Colonic mucosa (tissue), 4 donors: ENCODE measurements at regions not wholly inside any gene's neighbourhood (a gene's known extent, or its start where the extent isn't known, plus 50 kb on each side); places are given as distances from the start of the nearest gene placed in this dataset.

ENCODE experiments used
- DNase-seq: peaks from one replicate; pipeline ENCODE4 v3.0.0-alpha.2; 2020
- H3K27ac ChIP-seq: fragments of 200-600 bp; one replicate; pipeline ENCODE4 v1.8.0; 2021
- H3K27me3 ChIP-seq: fragments of 200-600 bp; one replicate; pipeline ENCODE4 v1.8.0; 2021
- H3K36me3 ChIP-seq: fragments of 200-600 bp; one replicate; pipeline ENCODE4 v1.8.0; 2021
- H3K4me1 ChIP-seq: fragments of 200-600 bp; one replicate; pipeline ENCODE4 v1.8.0; 2021; ENCODE audit warnings: mild to moderate bottlenecking
- H3K4me3 ChIP-seq: fragments of 200-600 bp; one replicate; pipeline ENCODE4 v1.8.0; 2021
- H3K9ac ChIP-seq, 2 donors: one replicate each; pipeline ENCODE4 v1.7.0; 2013; ENCODE audit warnings: control low read depth in 2 of 2, low read depth in 2 of 2, low read length in 2 of 2
- H3K9me3 ChIP-seq: fragments of 200-600 bp; one replicate; pipeline ENCODE4 v1.8.0; 2021
- CTCF ChIP-seq: fragments of 200-600 bp; IDR thresholded peaks from one replicate; pipeline ENCODE4 v1.8.0; 2022; ENCODE audit warnings: antibody characterized with exemption, mild to moderate bottlenecking
- intact Hi-C: fragments of 100-400 bp; cut with DNase I; formaldehyde crosslinking; loops from one replicate; pipeline ENCODE4 v1.14.1; 2022
- donor health status: healthy.
- donor health status: DM: no; HTN: no; CAD: no.
- donor health status: DM: no; HTN: no; CAD: no.

GRCh38 chr3:22612927-22613326 is 590.2 kb upstream of the UBE2E2 start:
- H3K4me3 ChIP-seq, result no peak overlapping the region
- H3K4me1 ChIP-seq, result no peaks in the 10 kb centered on the region
- no peak overlapping the region for H3K9ac ChIP-seq
- no peak overlapping the region for H3K27ac ChIP-seq
- H3K9me3 ChIP-seq, result no peaks in the 10 kb centered on the region
- H3K36me3 ChIP-seq, result no peaks in the 10 kb centered on the region
- TF ChIP-seq CTCF, result no peak
- intact Hi-C loops, result no loop called here
- no peak for DNase-seq
- H3K27me3 ChIP-seq, result no peaks in the 10 kb centered on the region

- Histone ChIP-seq H3K36me3 (no peaks in the 10 kb centered on the region), H3K9me3 (no peaks in the 10 kb centered on the region), H3K27ac (no peak overlapping the region), H3K9ac (no peak overlapping the region), H3K4me1 (no peaks in the 10 kb centered on the region), H3K4me3 (no peak overlapping the region), H3K27me3 (no peaks in the 10 kb centered on the region)
- TF ChIP-seq CTCF, result no peak
- DNase-seq, result no peak
- intact Hi-C loops, result no loop called here
These were observed 587.3 kb upstream of the UBE2E2 start for GRCh38 chr3:22615790-22616189.

GRCh38 chr3:22617372-22617771 is 585.8 kb upstream of the UBE2E2 start:
- no peak for DNase-seq
- no peaks in the 10 kb centered on the region for H3K36me3 ChIP-seq
- no peak for TF ChIP-seq CTCF
- no peaks in the 10 kb centered on the region for H3K4me1 ChIP-seq
- H3K9ac ChIP-seq, result no peak overlapping the region
- H3K27ac ChIP-seq, result no peak overlapping the region
- no peak overlapping the region for H3K4me3 ChIP-seq
- H3K27me3 ChIP-seq, result no peaks in the 10 kb centered on the region
- no peaks in the 10 kb centered on the region for H3K9me3 ChIP-seq
- intact Hi-C loops, result no loop called here

GRCh38 chr3:22620498-22620897 is 582.6 kb upstream of the UBE2E2 start:
- Histone ChIP-seq H3K27me3 (no peaks in the 10 kb centered on the region), H3K36me3 (no peaks in the 10 kb centered on the region), H3K4me1 (no peaks in the 10 kb centered on the region), H3K9me3 (no peaks in the 10 kb centered on the region), H3K4me3 (no peak overlapping the region), H3K27ac (no peak overlapping the region), H3K9ac (no peak overlapping the region)
- no peak for TF ChIP-seq CTCF
- DNase-seq, result no peak
- intact Hi-C loops, result no loop called here

- no peak overlapping the region for H3K27ac ChIP-seq
- H3K4me1 ChIP-seq, result no peaks in the 10 kb centered on the region
- DNase-seq, result no peak
- no peak overlapping the region for H3K9ac ChIP-seq
- intact Hi-C loops, result no loop called here
- no peak for TF ChIP-seq CTCF
- no peaks in the 10 kb centered on the region for H3K9me3 ChIP-seq
- H3K27me3 ChIP-seq, result no peaks in the 10 kb centered on the region
- H3K36me3 ChIP-seq, result no peaks in the 10 kb centered on the region
- no peak overlapping the region for H3K4me3 ChIP-seq
These were observed 581.8 kb upstream of the UBE2E2 start for GRCh38 chr3:22621205-22621809.
